Skin epidermis (tissue), 12 donors: ENCODE measurements at regions not wholly inside any gene's neighbourhood (a gene's known extent, or its start where the extent isn't known, plus 50 kb on each side); places are given as distances from the start of the nearest gene placed in this dataset.

Source experiments
- H3K27ac ChIP-seq, 21 experiments: fragments of 200-600 bp; sonication (generic) in 11 of 21; one replicate each; pipeline ENCODE4 v1.5.0; 2020; ENCODE audit warnings: mild to moderate bottlenecking in 3 of 21, inconsistent platforms in 2 of 21, moderate library complexity in 2 of 21
- H3K4me3 ChIP-seq, 7 experiments: fragments of 200-600 bp; sonication (generic) in 2 of 7; one replicate each; pipeline ENCODE4 v1.5.0; 2020; ENCODE audit warnings: inconsistent platforms in 2 of 7, mild to moderate bottlenecking in 2 of 7, moderate library complexity in 1 of 7

- no peak overlapping the region for H3K4me3 ChIP-seq
- no peak overlapping the region for H3K27ac ChIP-seq
These were observed 61.3 kb upstream of the BZW1 start for GRCh38 chr2:200750323-200750910.

GRCh38 chr2:200751786-200752185, 59.9 kb upstream of the BZW1 start:
- Histone ChIP-seq H3K4me3 (no peak overlapping the region), H3K27ac (no peak overlapping the region)

GRCh38 chr2:200752332-200752731, 59.4 kb upstream of the BZW1 start:
- Histone ChIP-seq H3K4me3 (no peak overlapping the region), H3K27ac (no peak overlapping the region)

GRCh38 chr2:200752835-200753234, 58.9 kb upstream of the BZW1 start:
- H3K27ac ChIP-seq, result no peak overlapping the region
- H3K4me3 ChIP-seq, result no peak overlapping the region

GRCh38 chr2:200756618-200757321, 54.9 kb upstream of the BZW1 start:
- H3K27ac ChIP-seq, result peak overlapping the region in 1 of 21 experiments; percentile 2
- H3K4me3 ChIP-seq, result no peak overlapping the region

GRCh38 chr2:200757399-200757798, 54.3 kb upstream of the BZW1 start:
- Histone ChIP-seq H3K27ac (peak overlapping the region in 1 of 21 experiments; percentile 2), H3K4me3 (no peak overlapping the region)

- no peak overlapping the region for H3K27ac ChIP-seq
- H3K4me3 ChIP-seq, result no peak overlapping the region
These were observed 53.4 kb upstream of the BZW1 start for GRCh38 chr2:200758341-200758740.

GRCh38 chr2:200761266-200761665, 50.4 kb upstream of the BZW1 start:
- Histone ChIP-seq H3K4me3 (no peak overlapping the region), H3K27ac (no peak overlapping the region)
